Left lung (tissue), 4 donors: ENCODE measurements at regions not wholly inside any gene's neighbourhood (a gene's known extent, or its start where the extent isn't known, plus 50 kb on each side); places are given as distances from the start of the nearest gene placed in this dataset.
"Not testable (repeated sequence)": the region's sequence is repeated elsewhere in the genome, so short reads cannot be mapped to it uniquely, and the experiment has no call there.

Experiments used
- ATAC-seq: fragments of 200-7000 bp; cut with Tn5 transposase; one replicate; pipeline ENCODE4 v1.9.1; 2020; ENCODE audit warnings: moderate library complexity
- DNase-seq, 4 donors: peaks; one replicate each; pipeline ENCODE4 v3.0.0-alpha.2; 2013 to 2020
- H3K27ac ChIP-seq, 2 donors: fragments of 200-600 bp; sonication (generic) in 1 of 2; one replicate each; pipeline versions ENCODE4 v1.5.0 to v1.8.0; 2020 to 2021
- H3K27me3 ChIP-seq, 2 donors: fragments of 200-600 bp; sonication (generic) in 1 of 2; one replicate each; pipeline versions ENCODE4 v1.5.0 to v1.8.0; 2020 to 2021
- H3K36me3 ChIP-seq, 2 donors: fragments of 200-600 bp; sonication (generic) in 1 of 2; one replicate each; pipeline versions ENCODE4 v1.5.0 to v1.8.0; 2020 to 2021
- H3K4me1 ChIP-seq, 2 donors: fragments of 200-600 bp; one replicate each; pipeline ENCODE4 v1.8.0; 2021
- H3K4me3 ChIP-seq, 2 donors: fragments of 200-600 bp; sonication (generic) in 1 of 2; one replicate each; pipeline versions ENCODE4 v1.5.0 to v1.8.0; 2020 to 2021; ENCODE audit warnings: mild to moderate bottlenecking in 1 of 2
- H3K9me3 ChIP-seq, 2 donors: fragments of 200-600 bp; sonication (generic) in 1 of 2; one replicate each; pipeline versions ENCODE4 v1.5.0 to v1.8.0; 2020 to 2021
- intact Hi-C, 2 donors: fragments of 100-400 bp; cut with DNase I; formaldehyde crosslinking; loops; one replicate each; pipeline versions ENCODE4 v1.11.2 to v1.14.2; 2022
- TF ChIP-seq, protein P1 (sequence below), 2 donors: fragments of 200-600 bp; sonication (generic) in 1 of 2; IDR thresholded peaks; one replicate each; pipeline versions ENCODE4 v1.5.0 to v1.8.0; 2021; ENCODE audit warnings: antibody characterized with exemption in 2 of 2
- donor health status: DM: no; HTN: yes; CAD: no.
- donor health status: DM: no; HTN: no; CAD: no.

- DNase-seq, result no peak
- intact Hi-C loops, result no loop called here
- no peaks in the 10 kb centered on the region for H3K36me3 ChIP-seq
- no peaks in the 10 kb centered on the region for H3K9me3 ChIP-seq
- H3K4me1 ChIP-seq, result no peaks in the 10 kb centered on the region
- H3K27me3 ChIP-seq, result no peaks in the 10 kb centered on the region
- H3K4me3 ChIP-seq, result no peak overlapping the region
- TF ChIP-seq, protein P1, sequence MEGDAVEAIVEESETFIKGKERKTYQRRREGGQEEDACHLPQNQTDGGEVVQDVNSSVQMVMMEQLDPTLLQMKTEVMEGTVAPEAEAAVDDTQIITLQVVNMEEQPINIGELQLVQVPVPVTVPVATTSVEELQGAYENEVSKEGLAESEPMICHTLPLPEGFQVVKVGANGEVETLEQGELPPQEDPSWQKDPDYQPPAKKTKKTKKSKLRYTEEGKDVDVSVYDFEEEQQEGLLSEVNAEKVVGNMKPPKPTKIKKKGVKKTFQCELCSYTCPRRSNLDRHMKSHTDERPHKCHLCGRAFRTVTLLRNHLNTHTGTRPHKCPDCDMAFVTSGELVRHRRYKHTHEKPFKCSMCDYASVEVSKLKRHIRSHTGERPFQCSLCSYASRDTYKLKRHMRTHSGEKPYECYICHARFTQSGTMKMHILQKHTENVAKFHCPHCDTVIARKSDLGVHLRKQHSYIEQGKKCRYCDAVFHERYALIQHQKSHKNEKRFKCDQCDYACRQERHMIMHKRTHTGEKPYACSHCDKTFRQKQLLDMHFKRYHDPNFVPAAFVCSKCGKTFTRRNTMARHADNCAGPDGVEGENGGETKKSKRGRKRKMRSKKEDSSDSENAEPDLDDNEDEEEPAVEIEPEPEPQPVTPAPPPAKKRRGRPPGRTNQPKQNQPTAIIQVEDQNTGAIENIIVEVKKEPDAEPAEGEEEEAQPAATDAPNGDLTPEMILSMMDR (IDR thresholded peaks at IDR 0.05), result no peak
- H3K27ac ChIP-seq, result no peak overlapping the region
- ATAC-seq, result no peak
Measured at GRCh38 chrX:150119323-150119722, 181.0 kb upstream of the EOLA2 start.

DNA sequence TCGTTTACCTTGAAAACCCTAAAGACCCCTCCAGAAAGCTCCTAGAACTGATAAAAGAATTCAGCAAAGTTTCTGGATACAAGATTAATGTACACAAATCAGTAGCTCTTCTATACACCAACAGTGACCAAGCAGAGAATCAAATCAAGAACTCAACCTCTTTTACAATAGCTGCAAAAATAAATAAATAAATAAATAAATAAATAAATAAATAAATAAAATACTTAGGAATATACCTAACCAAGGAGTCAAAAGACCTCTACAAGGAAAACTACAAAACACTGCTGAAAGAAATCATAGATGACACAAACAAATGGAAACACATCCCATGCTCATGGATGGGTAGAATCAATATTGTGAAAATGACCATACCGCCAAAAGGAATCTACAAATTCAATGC is 186.8 kb upstream of the EOLA2 start:
- DNase-seq, H3K4me3 ChIP-seq, intact Hi-C loops, H3K9me3 ChIP-seq, H3K27ac ChIP-seq, H3K36me3 ChIP-seq, ATAC-seq, H3K27me3 ChIP-seq, H3K4me1 ChIP-seq: not testable (repeated sequence)

DNA sequence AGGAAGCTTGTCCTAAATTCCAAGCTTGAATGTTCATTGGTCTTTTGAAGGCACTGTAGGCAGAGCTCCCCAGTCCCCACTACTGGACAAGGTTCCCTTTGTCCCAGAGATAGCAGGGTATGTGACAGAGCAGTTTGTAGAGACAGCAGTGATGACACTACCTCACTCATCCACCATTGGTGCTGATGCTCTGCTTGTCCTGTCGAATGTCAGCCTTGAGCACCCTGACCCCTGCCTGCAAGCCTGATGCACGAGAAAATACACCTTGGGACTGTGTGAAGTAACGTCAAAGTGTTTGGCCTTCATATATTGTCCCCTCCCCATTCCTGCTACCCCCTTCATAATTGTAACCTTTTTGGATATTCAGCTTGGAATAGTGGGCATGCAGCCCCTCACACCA is 188.9 kb upstream of the EOLA2 start:
- no peak for ATAC-seq
- Histone ChIP-seq H3K27me3 (no peaks in the 10 kb centered on the region), H3K27ac (no peak overlapping the region), H3K4me1 (no peaks in the 10 kb centered on the region), H3K9me3 (no peaks in the 10 kb centered on the region), H3K4me3 (no peak overlapping the region), H3K36me3 (no peaks in the 10 kb centered on the region)
- no peak for DNase-seq
- intact Hi-C loops, result no loop called here
- TF ChIP-seq, protein P1 (IDR thresholded peaks at IDR 0.05), result no peak

DNA sequence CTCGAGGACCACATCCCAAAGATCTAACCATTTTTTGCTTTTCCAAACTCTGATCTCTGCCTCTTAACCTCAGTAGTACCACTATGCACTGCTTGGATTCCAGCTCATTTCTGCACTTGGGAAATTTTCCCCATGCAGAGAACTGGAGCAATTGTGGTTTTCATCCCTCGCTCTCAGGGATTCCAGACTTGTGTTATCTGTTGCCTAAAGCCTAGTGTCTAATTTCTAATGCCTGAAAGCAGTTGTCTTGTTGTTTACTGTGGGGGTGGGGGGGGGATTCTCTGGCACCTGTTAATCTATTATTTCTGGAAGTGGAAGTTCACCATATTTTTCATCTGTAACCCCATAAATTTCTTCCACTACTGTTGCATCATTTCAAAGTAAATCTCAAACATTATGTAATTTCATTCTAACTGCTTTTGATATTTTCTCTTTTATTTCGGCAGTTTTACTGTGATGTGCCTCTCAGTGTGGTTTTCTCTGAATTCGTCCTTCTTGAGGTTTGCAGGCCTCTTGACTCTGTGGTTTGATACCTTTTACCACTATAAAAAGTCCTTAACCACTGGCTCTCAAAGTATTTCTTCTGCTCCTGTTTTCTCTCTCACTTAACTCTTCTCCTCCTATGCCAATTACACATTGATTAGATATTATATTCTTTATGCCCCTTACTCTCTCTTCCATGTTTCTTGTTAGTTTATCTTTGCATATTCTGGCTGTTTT is 205.6 kb upstream of the EOLA2 start:
- TF ChIP-seq, protein P1 (IDR thresholded peaks at IDR 0.05), result no peak
- intact Hi-C loops, result no loop called here
- H3K9me3 ChIP-seq, result no peaks in the 10 kb centered on the region

GRCh38 chrX:150146271-150146896 is 208.1 kb upstream of the EOLA2 start:
- Histone ChIP-seq H3K36me3 (no peaks in the 10 kb centered on the region), H3K27ac (no peak overlapping the region), H3K9me3 (no peaks in the 10 kb centered on the region), H3K4me3 (no peak overlapping the region), H3K27me3 (no peaks in the 10 kb centered on the region), H3K4me1 (no peaks in the 10 kb centered on the region)
- intact Hi-C loops, result no loop called here
- TF ChIP-seq, protein P1 (IDR thresholded peaks at IDR 0.05), result no peak
- peak; percentile 29 for ATAC-seq
- no peak for DNase-seq

More for the DNA sequence above, 205.6 kb upstream of the EOLA2 start:
- no peaks in the 10 kb centered on the region for H3K4me1 ChIP-seq
- no peak for DNase-seq
- H3K27ac ChIP-seq, result no peak overlapping the region
- no peaks in the 10 kb centered on the region for H3K27me3 ChIP-seq
- H3K4me3 ChIP-seq, result no peak overlapping the region
- no peak for ATAC-seq
- no peaks in the 10 kb centered on the region for H3K36me3 ChIP-seq
